ENCODE measurements at regions not wholly inside any gene's neighbourhood (a gene's known extent, or its start where the extent isn't known, plus 50 kb on each side); places are given as distances from the start of the nearest gene placed in this dataset.
"Not testable (repeated sequence)": the region's sequence is repeated elsewhere in the genome, so short reads cannot be mapped to it uniquely, and the experiment has no call there.

- no peaks in the 10 kb centered on the region for H3K36me3 ChIP-seq
- H3K9ac ChIP-seq: no peak overlapping the region
- TF ChIP-seq Cebpa-rat (IDR thresholded peaks at IDR 0.05): no peak
These were observed 201.5 kb upstream of the GNAI1 start for GRCh38 chr7:79933144-79933543.

GRCh38 chr7:79930604-79931003 lies 204.0 kb upstream of the GNAI1 start:
- H3K36me3 ChIP-seq: no peaks in the 10 kb centered on the region

More at GRCh38 chr7:79933144-79933543, 201.5 kb upstream of the GNAI1 start:
- H4K20me1 ChIP-seq: no peaks in the 10 kb centered on the region
- H3K4me2 ChIP-seq: no peak overlapping the region
- no peaks in the 10 kb centered on the region for H3K9me3 ChIP-seq (replicated peaks in 1 of 11)
- H3K27me3 ChIP-seq: no peaks in the 10 kb centered on the region
- H3K27ac ChIP-seq: no peak overlapping the region
- no peak overlapping the region for H3K4me3 ChIP-seq
- no peaks in the 10 kb centered on the region for H3K4me1 ChIP-seq

DNA sequence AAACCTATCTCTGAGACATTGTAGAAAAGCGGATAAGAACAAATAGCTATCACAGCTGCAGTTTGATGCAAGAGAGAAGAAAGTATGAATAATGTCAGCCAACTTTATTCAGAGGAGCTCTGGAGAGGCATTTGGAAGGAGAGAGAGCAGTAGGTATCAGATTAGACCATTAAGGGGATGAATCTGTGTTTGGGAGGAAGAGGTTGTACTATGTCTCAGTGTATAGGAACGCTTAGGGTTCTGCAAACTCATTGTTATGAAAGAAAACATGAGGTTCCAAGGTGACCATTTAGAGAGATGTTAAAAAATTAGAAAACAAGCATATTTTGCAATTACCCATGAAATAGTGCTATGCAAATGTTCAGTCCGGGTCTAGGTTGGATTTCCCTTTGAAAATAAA lies 207.5 kb upstream of the GNAI1 start:
- Histone ChIP-seq H3K36me3 (no peaks in the 10 kb centered on the region), H3K4me1 (no peaks in the 10 kb centered on the region), H3K27me3 (no peaks in the 10 kb centered on the region), H3K4me2 (no peak overlapping the region), H3K4me3 (no peak overlapping the region), H3K9ac (no peak overlapping the region), H3K9me3 (replicated peaks in 1 of 11) (peaks cover 4 to 11% (median 9%) of the 10 kb centered on the region in 11 experiments; a peak in 10 of 22 replicates), H3K27ac (no peak overlapping the region), H4K20me1 (no peaks in the 10 kb centered on the region)
- TF ChIP-seq Cebpa-rat (IDR thresholded peaks at IDR 0.05): no peak

More at GRCh38 chr7:79930604-79931003, 204.0 kb upstream of the GNAI1 start:
- no peak overlapping the region for H3K9ac ChIP-seq
- H3K4me2 ChIP-seq: no peak overlapping the region
- no peak for TF ChIP-seq Cebpa-rat (IDR thresholded peaks at IDR 0.05)
- no peaks in the 10 kb centered on the region for H3K27me3 ChIP-seq
- H3K9me3 ChIP-seq (replicated peaks in 1 of 11): no peaks in the 10 kb centered on the region
- no peaks in the 10 kb centered on the region for H4K20me1 ChIP-seq
- no peaks in the 10 kb centered on the region for H3K4me1 ChIP-seq
- H3K27ac ChIP-seq: no peak overlapping the region
- no peak overlapping the region for H3K4me3 ChIP-seq

DNA sequence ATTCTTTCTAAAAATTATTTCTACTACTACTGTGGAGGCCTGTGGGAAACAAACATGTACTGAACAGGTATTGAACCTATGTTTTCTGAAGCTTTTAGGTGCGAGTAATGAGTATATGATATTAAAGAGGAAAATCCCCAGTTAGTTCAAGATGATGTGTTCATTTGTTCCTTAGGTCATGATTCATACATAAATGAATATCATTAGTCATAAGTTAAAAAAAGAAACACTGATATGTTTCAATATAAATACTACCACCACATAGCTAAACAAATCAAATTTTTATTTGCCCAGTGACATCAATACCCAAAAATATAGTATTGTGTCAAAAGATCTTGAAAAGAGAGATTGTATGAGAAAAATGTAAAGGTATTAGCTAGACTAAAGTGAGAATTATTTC lies 210.7 kb upstream of the GNAI1 start:
- H3K9ac ChIP-seq: no peak overlapping the region
- H3K9me3 ChIP-seq (replicated peaks in 1 of 11): peaks cover 4 to 15% (median 14%) of the 10 kb centered on the region in 11 experiments; a peak in 10 of 22 replicates
- H3K27me3 ChIP-seq: no peaks in the 10 kb centered on the region
- H3K36me3 ChIP-seq: no peaks in the 10 kb centered on the region
- H3K4me1 ChIP-seq: no peaks in the 10 kb centered on the region
- H4K20me1 ChIP-seq: no peaks in the 10 kb centered on the region
- no peak overlapping the region for H3K4me3 ChIP-seq
- H3K4me2 ChIP-seq: no peak overlapping the region
- no peak for TF ChIP-seq Cebpa-rat (IDR thresholded peaks at IDR 0.05)
- H3K27ac ChIP-seq: no peak overlapping the region

- Histone ChIP-seq H3K27me3 (no peaks in the 10 kb centered on the region), H4K20me1 (no peaks in the 10 kb centered on the region), H3K27ac (no peak overlapping the region), H3K4me3 (no peak overlapping the region), H3K4me1 (no peaks in the 10 kb centered on the region), H3K4me2 (no peak overlapping the region), H3K9ac (no peak overlapping the region), H3K9me3 (replicated peaks in 1 of 11) (peaks cover 4 to 15% (median 14%) of the 10 kb centered on the region in 11 experiments; a peak in 10 of 22 replicates), H3K36me3 (no peaks in the 10 kb centered on the region)
- no peak for TF ChIP-seq Cebpa-rat (IDR thresholded peaks at IDR 0.05)
These were observed 211.7 kb upstream of the GNAI1 start for GRCh38 chr7:79922894-79923293.

GRCh38 chr7:79921976-79922375 lies 212.7 kb upstream of the GNAI1 start:
- Histone ChIP-seq H3K4me2 (no peak overlapping the region), H3K4me3 (no peak overlapping the region), H4K20me1 (no peaks in the 10 kb centered on the region), H3K36me3 (no peaks in the 10 kb centered on the region), H3K4me1 (no peaks in the 10 kb centered on the region), H3K9me3 (replicated peaks in 1 of 11) (peaks cover 4 to 15% (median 14%) of the 10 kb centered on the region in 11 experiments; a peak in 10 of 22 replicates), H3K27me3 (no peaks in the 10 kb centered on the region), H3K27ac (no peak overlapping the region), H3K9ac (no peak overlapping the region)
- no peak for TF ChIP-seq Cebpa-rat (IDR thresholded peaks at IDR 0.05)

- peaks cover 4 to 15% (median 14%) of the 10 kb centered on the region in 11 experiments; a peak in 10 of 22 replicates for H3K9me3 ChIP-seq (replicated peaks in 1 of 11)
- not testable (repeated sequence) for H4K20me1 ChIP-seq, H3K27ac ChIP-seq, H3K9ac ChIP-seq, H3K4me3 ChIP-seq, H3K27me3 ChIP-seq, H3K4me1 ChIP-seq, H3K4me2 ChIP-seq, H3K36me3 ChIP-seq
These were observed 216.0 kb upstream of the GNAI1 start for GRCh38 chr7:79918632-79919031.

DNA sequence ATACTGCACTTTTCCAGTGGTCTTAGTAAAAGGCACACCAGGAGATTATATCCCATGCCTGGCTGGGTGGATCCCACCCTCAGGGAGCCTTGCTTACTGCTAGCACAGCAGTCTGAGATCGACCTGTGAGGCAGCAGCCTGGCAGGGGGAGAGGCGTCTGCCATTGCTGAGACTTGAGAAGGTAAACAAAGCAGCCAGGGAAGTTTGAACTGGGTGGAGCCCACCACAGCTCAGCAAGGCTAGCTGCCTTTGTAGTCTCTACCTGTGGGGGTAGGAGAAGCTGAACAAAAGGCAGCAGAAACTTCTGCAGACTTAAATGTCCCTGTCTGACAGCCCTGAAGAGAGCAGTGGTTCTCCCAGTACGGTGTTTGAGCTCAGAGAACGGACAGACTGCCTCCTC lies 219.3 kb upstream of the GNAI1 start:
- H3K9me3 ChIP-seq (replicated peaks in 1 of 11); H3K4me2 ChIP-seq; H4K20me1 ChIP-seq; H3K9ac ChIP-seq; H3K27ac ChIP-seq; H3K4me3 ChIP-seq; H3K36me3 ChIP-seq; H3K27me3 ChIP-seq: not testable (repeated sequence)
- H3K4me1 ChIP-seq: peaks cover 0 to 23% (median 21%) of the 10 kb centered on the region in 10 experiments; a peak in 17 of 20 replicates

- Histone ChIP-seq H3K27ac (0 out of 22 replicates have a peak overlapping the region, but pooled peaks of 1 of the 11 experiments have one; percentile 5), H3K4me2 (peak overlapping the region in 10 of 11 experiments; percentile 7 to 68 (median 52); a peak in 18 of 22 replicates), H4K20me1 (no peaks in the 10 kb centered on the region), H3K9ac (no peak overlapping the region), H3K4me1 (peaks cover 0 to 32% (median 24%) of the 10 kb centered on the region in 10 experiments; a peak in 17 of 20 replicates), H3K4me3 (no peak overlapping the region), H3K27me3 (no peaks in the 10 kb centered on the region), H3K36me3 (no peaks in the 10 kb centered on the region), H3K9me3 (replicated peaks in 1 of 11) (no peaks in the 10 kb centered on the region)
- no peak for TF ChIP-seq Cebpa-rat (IDR thresholded peaks at IDR 0.05)
These were observed 222.4 kb upstream of the GNAI1 start for GRCh38 chr7:79912213-79912633.

- H3K4me3 ChIP-seq: no peak overlapping the region
- no peaks in the 10 kb centered on the region for H3K36me3 ChIP-seq
- no peak overlapping the region for H3K9ac ChIP-seq
- H3K4me2 ChIP-seq: peak overlapping the region in 8 of 11 experiments; percentile 35 to 68 (median 54); a peak in 16 of 22 replicates
- H3K27ac ChIP-seq: 0 out of 22 replicates have a peak overlapping the region, but pooled peaks of 1 of the 11 experiments have one; percentile 5
- no peak for TF ChIP-seq Cebpa-rat (IDR thresholded peaks at IDR 0.05)
- H4K20me1 ChIP-seq: no peaks in the 10 kb centered on the region
- no peaks in the 10 kb centered on the region for H3K27me3 ChIP-seq
- peaks cover 0 to 32% (median 24%) of the 10 kb centered on the region in 10 experiments; a peak in 17 of 20 replicates for H3K4me1 ChIP-seq
- H3K9me3 ChIP-seq (replicated peaks in 1 of 11): no peaks in the 10 kb centered on the region
These were observed 223.2 kb upstream of the GNAI1 start for GRCh38 chr7:79911420-79911819.
